RKO (cell line): ENCODE measurements at regions not wholly inside any gene's neighbourhood (a gene's known extent, or its start where the extent isn't known, plus 50 kb on each side); places are given as distances from the start of the nearest gene placed in this dataset.
"Not testable (repeated sequence)": the region's sequence is repeated elsewhere in the genome, so short reads cannot be mapped to it uniquely, and the experiment has no call there.

Experiments
- DNase-seq: peaks from one replicate; pipeline ENCODE4 v3.0.0-alpha.2; 2016; ENCODE audit warnings: low spot score

GRCh38 chr13:84654654-84655275 is 772.5 kb upstream of the SLITRK1 start:
- DNase-seq = no peak

GRCh38 chr13:84653915-84654534 is 771.8 kb upstream of the SLITRK1 start:
- no peak for DNase-seq

GRCh38 chr13:84651705-84652104 is 769.4 kb upstream of the SLITRK1 start:
- no peak for DNase-seq

- peak; percentile 55 for DNase-seq
These were observed 769.0 kb upstream of the SLITRK1 start for GRCh38 chr13:84651288-84651687.

GRCh38 chr13:84649853-84650252 is 767.6 kb upstream of the SLITRK1 start:
- peak; percentile 79 for DNase-seq

GRCh38 chr13:84648069-84648640 is 765.9 kb upstream of the SLITRK1 start:
- DNase-seq = peak; percentile 48

GRCh38 chr13:84646957-84647356 is 764.7 kb upstream of the SLITRK1 start:
- no peak for DNase-seq

- DNase-seq = peak; percentile 39
These were observed 763.1 kb upstream of the SLITRK1 start for GRCh38 chr13:84645196-84646012.

GRCh38 chr13:84641491-84641890 is 759.2 kb upstream of the SLITRK1 start:
- DNase-seq = peak; percentile 28

GRCh38 chr13:84640691-84641090 is 758.4 kb upstream of the SLITRK1 start:
- no peak for DNase-seq

GRCh38 chr13:84630476-84630875 is 748.2 kb upstream of the SLITRK1 start:
- no peak for DNase-seq

- DNase-seq = no peak
These were observed 734.6 kb upstream of the SLITRK1 start for GRCh38 chr13:84616864-84617263.

GRCh38 chr13:84609716-84610115 is 727.4 kb upstream of the SLITRK1 start:
- peak; percentile 90 for DNase-seq

- peak; percentile 66 for DNase-seq
These were observed 725.2 kb upstream of the SLITRK1 start for GRCh38 chr13:84607261-84608013.

- DNase-seq = no peak
These were observed 724.3 kb upstream of the SLITRK1 start for GRCh38 chr13:84606616-84607015.

GRCh38 chr13:84605927-84606326 is 723.7 kb upstream of the SLITRK1 start:
- DNase-seq = no peak

- no peak for DNase-seq
These were observed 709.2 kb upstream of the SLITRK1 start for GRCh38 chr13:84591444-84591843.

- DNase-seq = no peak
These were observed 708.4 kb upstream of the SLITRK1 start for GRCh38 chr13:84590663-84591062.

GRCh38 chr13:84588023-84588422 is 705.7 kb upstream of the SLITRK1 start:
- no peak for DNase-seq

- DNase-seq = not testable (repeated sequence)
These were observed 697.6 kb upstream of the SLITRK1 start for GRCh38 chr13:84579901-84580300.

GRCh38 chr13:84574851-84575250 is 692.6 kb upstream of the SLITRK1 start:
- DNase-seq = peak; percentile 28

GRCh38 chr13:84571264-84571663 is 689.0 kb upstream of the SLITRK1 start:
- no peak for DNase-seq
